Activated CD4-positive, alpha-beta memory T cell treated with anti-CD3 and anti-CD28 coated beads, Interleukin-2, amount 10 ng/mL, durations not matched to agents 7 days and 5 days (primary cell): ENCODE measurements at regions not wholly inside any gene's neighbourhood (a gene's known extent, or its start where the extent isn't known, plus 50 kb on each side); places are given as distances from the start of the nearest gene placed in this dataset.

Experiments
- CTCF ChIA-PET: fragments of 350-600 bp; sonication (Branson Sonifier 250); formaldehyde crosslinking; loops from one replicate; lab custom pipeline; 2021; ENCODE audit warnings: antibody characterized with exemption, inconsistent platforms; lab: Charles Lee
- POLR2A ChIA-PET: fragments of 350-600 bp; sonication (Branson Sonifier 250); formaldehyde crosslinking; loops from one replicate; lab custom pipeline; 2021; ENCODE audit warnings: antibody characterized with exemption; lab: Charles Lee
- DNase-seq: peaks from one replicate; pipeline ENCODE4 v3.0.0-alpha.2; 2020
- H3K27ac Mint-ChIP-seq: one replicate; pipeline ENCODE4 v1.8.0; 2021; ENCODE audit warnings: mild to moderate bottlenecking, mixed read lengths
- H3K27me3 Mint-ChIP-seq: one replicate; pipeline ENCODE4 v1.8.0; 2021; ENCODE audit warnings: mixed read lengths
- H3K36me3 Mint-ChIP-seq: one replicate; pipeline ENCODE4 v1.8.0; 2021; ENCODE audit warnings: low read depth, mixed read lengths
- H3K4me1 Mint-ChIP-seq: one replicate; pipeline ENCODE4 v1.8.0; 2021; ENCODE audit warnings: mixed read lengths
- H3K4me3 Mint-ChIP-seq: one replicate; pipeline ENCODE4 v1.8.0; 2021; ENCODE audit warnings: mild to moderate bottlenecking, mixed read lengths
- H3K9me3 Mint-ChIP-seq: one replicate; pipeline ENCODE4 v1.8.0; 2021; ENCODE audit warnings: mixed read lengths

GRCh38 chr14:42555365-42555764, 948.7 kb downstream of the LRFN5 start:
- no peak overlapping the region for H3K27ac Mint-ChIP-seq
- no peak overlapping the region for H3K4me3 Mint-ChIP-seq
- ChIA-PET POLR2A (no interaction called here), CTCF (no interaction called here)
- H3K36me3 Mint-ChIP-seq, result no peaks in the 10 kb centered on the region
- no peaks in the 10 kb centered on the region for H3K4me1 Mint-ChIP-seq
- H3K27me3 Mint-ChIP-seq, result no peaks in the 10 kb centered on the region
- peaks cover 12% of the 10 kb centered on the region for H3K9me3 Mint-ChIP-seq
- DNase-seq, result no peak

- Mint-ChIP-seq H3K36me3 (no peaks in the 10 kb centered on the region), H3K9me3 (peaks cover 12% of the 10 kb centered on the region), H3K4me3 (no peak overlapping the region), H3K27me3 (no peaks in the 10 kb centered on the region), H3K4me1 (no peaks in the 10 kb centered on the region), H3K27ac (no peak overlapping the region)
- no peak for DNase-seq
- ChIA-PET CTCF (no interaction called here), POLR2A (no interaction called here)
Measured at GRCh38 chr14:42554091-42554490, 947.4 kb downstream of the LRFN5 start.

GRCh38 chr14:42550310-42550709, 943.6 kb downstream of the LRFN5 start:
- no peak overlapping the region for H3K27ac Mint-ChIP-seq
- DNase-seq, result no peak
- no peaks in the 10 kb centered on the region for H3K27me3 Mint-ChIP-seq
- H3K36me3 Mint-ChIP-seq, result no peaks in the 10 kb centered on the region
- H3K9me3 Mint-ChIP-seq, result peaks cover 6% of the 10 kb centered on the region
- no peaks in the 10 kb centered on the region for H3K4me1 Mint-ChIP-seq
- ChIA-PET POLR2A (no interaction called here), CTCF (no interaction called here)
- H3K4me3 Mint-ChIP-seq, result no peak overlapping the region

DNA sequence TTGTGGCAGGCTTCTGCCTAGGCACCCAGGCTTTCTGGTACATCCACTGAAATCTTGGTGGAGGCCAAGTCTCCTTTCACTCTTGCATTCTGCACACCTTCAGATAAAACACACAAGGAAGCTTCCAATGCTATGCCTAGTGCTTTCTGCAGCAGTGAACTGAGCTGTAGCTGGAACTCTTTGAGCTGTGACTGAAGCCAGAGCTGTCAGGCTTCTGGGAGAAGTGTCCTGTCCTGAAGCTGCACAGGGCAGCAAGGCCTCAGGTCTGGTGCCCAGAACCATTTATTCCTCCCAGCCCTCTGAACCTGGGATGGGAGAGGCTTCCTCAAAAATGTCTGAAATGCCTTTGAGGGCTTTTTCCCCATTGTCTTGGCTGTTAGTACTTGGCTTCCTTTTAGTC, 941.7 kb downstream of the LRFN5 start:
- no peaks in the 10 kb centered on the region for H3K27me3 Mint-ChIP-seq
- H3K4me1 Mint-ChIP-seq, result no peaks in the 10 kb centered on the region
- ChIA-PET POLR2A (no interaction called here), CTCF (no interaction called here)
- DNase-seq, result no peak
- peaks cover 2% of the 10 kb centered on the region for H3K9me3 Mint-ChIP-seq
- no peaks in the 10 kb centered on the region for H3K36me3 Mint-ChIP-seq
- no peak overlapping the region for H3K4me3 Mint-ChIP-seq
- no peak overlapping the region for H3K27ac Mint-ChIP-seq

DNA sequence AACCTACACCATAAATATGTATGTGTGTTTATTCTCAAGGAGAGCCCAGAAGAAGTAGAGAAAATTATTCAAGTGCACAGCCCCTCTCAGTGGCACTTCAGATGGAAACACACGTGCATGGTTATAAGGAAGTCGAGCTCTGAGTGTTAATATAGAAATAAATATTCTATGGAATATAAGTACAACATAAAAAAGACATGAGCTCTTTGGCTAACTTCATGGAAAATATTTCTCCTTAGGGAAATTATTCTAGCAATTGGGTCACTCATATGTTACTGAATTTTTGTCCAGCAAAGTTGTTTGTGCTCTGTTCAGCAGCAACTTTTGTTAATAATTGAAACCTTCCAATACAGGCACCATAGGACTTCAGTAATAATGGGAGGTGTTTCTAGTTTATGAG, 939.0 kb downstream of the LRFN5 start:
- no peak overlapping the region for H3K4me3 Mint-ChIP-seq
- no peaks in the 10 kb centered on the region for H3K36me3 Mint-ChIP-seq
- ChIA-PET CTCF (no interaction called here), POLR2A (no interaction called here)
- H3K27ac Mint-ChIP-seq, result no peak overlapping the region
- H3K9me3 Mint-ChIP-seq, result peaks cover 2% of the 10 kb centered on the region
- DNase-seq, result no peak
- no peaks in the 10 kb centered on the region for H3K4me1 Mint-ChIP-seq
- no peaks in the 10 kb centered on the region for H3K27me3 Mint-ChIP-seq

DNA sequence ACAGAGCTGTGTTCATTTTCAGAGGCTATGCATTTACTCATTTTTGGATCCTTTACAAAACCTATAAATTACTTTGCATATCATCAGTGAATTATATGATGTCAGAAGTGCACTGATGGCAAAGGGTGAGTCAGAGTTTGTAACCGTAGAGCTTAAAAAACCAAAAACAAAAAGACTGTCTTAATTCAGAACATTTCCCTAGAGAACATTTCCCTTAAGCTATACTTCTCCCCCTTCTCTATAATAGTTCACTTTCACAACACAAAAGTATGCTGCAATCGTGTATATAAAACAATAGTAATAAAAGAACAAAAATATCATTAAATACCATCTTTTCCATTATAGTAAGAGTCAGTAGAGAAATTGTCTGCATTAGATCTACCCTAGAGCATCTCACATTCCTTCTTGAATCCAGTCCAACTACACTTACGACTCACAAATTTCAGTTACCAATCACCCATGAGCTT, 934.9 kb downstream of the LRFN5 start:
- Mint-ChIP-seq H3K27me3 (no peaks in the 10 kb centered on the region), H3K36me3 (no peaks in the 10 kb centered on the region), H3K4me3 (no peak overlapping the region), H3K9me3 (peaks cover 2% of the 10 kb centered on the region), H3K4me1 (no peaks in the 10 kb centered on the region), H3K27ac (no peak overlapping the region)
- POLR2A ChIA-PET, result no interaction called here
- CTCF ChIA-PET, result no interaction called here
- DNase-seq, result no peak

DNA sequence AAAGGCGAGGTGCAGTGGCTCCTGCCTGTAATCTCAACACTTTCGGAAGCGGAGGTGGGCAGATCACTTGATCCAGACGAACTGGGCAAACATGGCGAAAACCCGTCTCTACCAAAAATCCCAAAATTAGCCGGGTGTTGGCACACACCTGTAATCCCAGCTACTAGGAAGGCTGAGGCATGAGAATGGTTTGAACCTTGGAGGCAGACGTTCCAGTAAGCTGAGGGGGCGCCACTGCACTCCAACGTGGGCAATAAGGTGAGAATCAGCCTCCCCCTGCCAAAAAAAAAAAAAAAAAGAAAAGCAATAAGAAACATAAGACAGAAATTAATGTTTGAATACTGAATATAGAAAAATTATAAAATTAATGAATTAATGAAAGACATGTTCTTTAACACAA, 928.7 kb downstream of the LRFN5 start:
- H3K9me3 Mint-ChIP-seq, result no peaks in the 10 kb centered on the region
- no peak overlapping the region for H3K4me3 Mint-ChIP-seq
- no peak overlapping the region for H3K27ac Mint-ChIP-seq
- ChIA-PET POLR2A (no interaction called here), CTCF (no interaction called here)
- no peak for DNase-seq
- no peaks in the 10 kb centered on the region for H3K27me3 Mint-ChIP-seq
- H3K36me3 Mint-ChIP-seq, result no peaks in the 10 kb centered on the region
- no peaks in the 10 kb centered on the region for H3K4me1 Mint-ChIP-seq

GRCh38 chr14:42533476-42533875, 926.8 kb downstream of the LRFN5 start:
- Mint-ChIP-seq H3K27me3 (no peaks in the 10 kb centered on the region), H3K4me3 (no peak overlapping the region), H3K36me3 (no peaks in the 10 kb centered on the region), H3K27ac (no peak overlapping the region), H3K9me3 (no peaks in the 10 kb centered on the region), H3K4me1 (no peaks in the 10 kb centered on the region)
- POLR2A ChIA-PET, result no interaction called here
- CTCF ChIA-PET, result no interaction called here
- no peak for DNase-seq

DNA sequence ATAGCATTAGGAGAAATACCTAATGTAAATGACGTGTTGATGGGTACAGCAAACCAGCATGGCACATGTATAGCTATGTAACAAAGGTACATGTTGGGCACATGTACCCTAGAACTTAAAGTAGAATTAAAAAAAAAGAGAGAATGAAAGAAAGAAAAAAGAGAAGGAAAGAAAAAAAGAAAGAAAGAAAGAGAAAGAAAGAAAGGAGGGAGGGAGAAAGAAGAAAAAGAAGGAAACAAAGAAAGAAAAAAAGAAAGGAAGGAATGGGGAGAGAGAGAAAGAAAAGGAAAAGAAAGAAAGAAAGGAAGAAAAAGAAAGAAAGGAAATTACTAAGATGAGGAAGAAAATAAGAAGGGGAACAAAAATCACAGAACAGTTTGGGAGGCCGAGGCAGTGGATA, 925.5 kb downstream of the LRFN5 start:
- H3K27ac Mint-ChIP-seq, result no peak overlapping the region
- H3K9me3 Mint-ChIP-seq, result no peaks in the 10 kb centered on the region
- CTCF ChIA-PET, result no interaction called here
- no peak for DNase-seq
- no peaks in the 10 kb centered on the region for H3K36me3 Mint-ChIP-seq
- no peaks in the 10 kb centered on the region for H3K27me3 Mint-ChIP-seq
- POLR2A ChIA-PET, result no interaction called here
- H3K4me3 Mint-ChIP-seq, result no peak overlapping the region
- H3K4me1 Mint-ChIP-seq, result no peaks in the 10 kb centered on the region

- Mint-ChIP-seq H3K4me3 (no peak overlapping the region), H3K27me3 (no peaks in the 10 kb centered on the region), H3K4me1 (no peaks in the 10 kb centered on the region), H3K36me3 (no peaks in the 10 kb centered on the region), H3K9me3 (no peaks in the 10 kb centered on the region), H3K27ac (no peak overlapping the region)
- DNase-seq, result no peak
- POLR2A ChIA-PET, result no interaction called here
- CTCF ChIA-PET, result no interaction called here
Measured at GRCh38 chr14:42527141-42527540, 920.5 kb downstream of the LRFN5 start.

GRCh38 chr14:42523666-42524065, 917.0 kb downstream of the LRFN5 start:
- Mint-ChIP-seq H3K27me3 (no peaks in the 10 kb centered on the region), H3K27ac (no peak overlapping the region), H3K4me3 (no peak overlapping the region), H3K36me3 (no peaks in the 10 kb centered on the region), H3K9me3 (no peaks in the 10 kb centered on the region), H3K4me1 (no peaks in the 10 kb centered on the region)
- CTCF ChIA-PET, result no interaction called here
- POLR2A ChIA-PET, result no interaction called here
- DNase-seq, result no peak

DNA sequence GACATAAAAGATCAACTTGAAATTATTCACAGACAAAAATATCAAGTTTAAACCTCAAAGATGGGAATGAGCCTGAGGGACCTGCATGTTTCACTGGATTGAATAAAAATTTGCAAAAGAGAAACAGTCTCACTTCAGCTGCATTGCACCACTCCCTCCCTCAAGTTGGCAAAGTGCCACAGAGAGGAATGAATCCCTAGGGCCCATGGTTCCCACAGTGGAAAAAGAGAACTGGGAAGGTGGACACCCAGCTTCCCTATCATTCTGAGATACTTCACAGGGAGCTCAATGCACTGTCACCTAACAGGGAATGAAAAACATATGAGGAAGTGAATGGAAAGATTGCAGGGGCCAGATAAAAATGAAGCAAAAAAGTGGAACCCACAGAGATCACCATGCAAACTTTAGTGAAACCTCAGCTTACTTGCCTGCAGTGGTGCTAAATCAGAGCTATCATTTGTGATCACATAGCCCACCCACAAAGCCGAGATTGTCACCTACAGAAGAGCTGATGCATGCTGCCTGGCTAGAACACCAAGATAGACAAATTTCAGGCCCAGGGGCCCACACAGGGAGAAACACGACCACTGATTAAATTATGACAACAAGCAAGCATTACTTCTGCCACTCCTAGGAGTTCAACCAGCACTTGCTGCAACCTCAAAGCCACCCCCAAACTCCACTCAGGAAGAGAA, 911.3 kb downstream of the LRFN5 start:
- no peaks in the 10 kb centered on the region for H3K4me1 Mint-ChIP-seq
- ChIA-PET POLR2A (no interaction called here), CTCF (no interaction called here)
- no peak overlapping the region for H3K4me3 Mint-ChIP-seq
- no peak for DNase-seq
- no peaks in the 10 kb centered on the region for H3K27me3 Mint-ChIP-seq
- H3K36me3 Mint-ChIP-seq, result no peaks in the 10 kb centered on the region
- peaks cover 21% of the 10 kb centered on the region for H3K9me3 Mint-ChIP-seq
- H3K27ac Mint-ChIP-seq, result no peak overlapping the region

DNA sequence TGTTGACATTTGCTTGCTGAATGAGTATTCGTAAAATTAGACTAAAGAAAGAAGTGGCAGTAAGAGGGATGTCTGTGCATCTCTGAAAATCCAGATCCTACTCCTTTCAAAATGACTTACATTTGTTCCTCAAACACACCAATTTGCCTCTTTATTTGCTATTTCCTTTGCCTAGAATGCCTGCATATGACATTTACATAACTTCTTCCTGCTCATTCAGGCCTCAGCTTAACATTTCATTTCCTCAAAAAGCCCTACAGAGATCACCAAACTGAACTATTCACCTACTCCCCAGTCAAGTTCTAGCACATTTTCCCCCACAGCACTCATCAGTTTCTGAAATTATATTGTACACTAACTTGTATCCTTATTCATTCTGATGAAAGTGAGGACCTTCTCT, 907.2 kb downstream of the LRFN5 start:
- no peak for DNase-seq
- Mint-ChIP-seq H3K4me3 (no peak overlapping the region), H3K9me3 (peaks cover 28% of the 10 kb centered on the region), H3K27ac (no peak overlapping the region), H3K4me1 (no peaks in the 10 kb centered on the region), H3K27me3 (no peaks in the 10 kb centered on the region), H3K36me3 (no peaks in the 10 kb centered on the region)
- POLR2A ChIA-PET, result no interaction called here
- CTCF ChIA-PET, result no interaction called here

- no peak for DNase-seq
- CTCF ChIA-PET, result no interaction called here
- Mint-ChIP-seq H3K4me1 (no peaks in the 10 kb centered on the region), H3K36me3 (no peaks in the 10 kb centered on the region), H3K27me3 (no peaks in the 10 kb centered on the region), H3K27ac (no peak overlapping the region), H3K9me3 (peaks cover 22% of the 10 kb centered on the region), H3K4me3 (no peak overlapping the region)
- POLR2A ChIA-PET, result no interaction called here
Measured at GRCh38 chr14:42510071-42510470, 903.4 kb downstream of the LRFN5 start.
